ENCODE measurements at regions not wholly inside any gene's neighbourhood (a gene's known extent, or its start where the extent isn't known, plus 50 kb on each side); places are given as distances from the start of the nearest gene placed in this dataset.
A peak's percentile ranks its signal among the peaks of the same experiment; 100 is the strongest.
"Not testable (repeated sequence)": the region's sequence is repeated elsewhere in the genome, so short reads cannot be mapped to it uniquely, and the experiment has no call there.

DNA sequence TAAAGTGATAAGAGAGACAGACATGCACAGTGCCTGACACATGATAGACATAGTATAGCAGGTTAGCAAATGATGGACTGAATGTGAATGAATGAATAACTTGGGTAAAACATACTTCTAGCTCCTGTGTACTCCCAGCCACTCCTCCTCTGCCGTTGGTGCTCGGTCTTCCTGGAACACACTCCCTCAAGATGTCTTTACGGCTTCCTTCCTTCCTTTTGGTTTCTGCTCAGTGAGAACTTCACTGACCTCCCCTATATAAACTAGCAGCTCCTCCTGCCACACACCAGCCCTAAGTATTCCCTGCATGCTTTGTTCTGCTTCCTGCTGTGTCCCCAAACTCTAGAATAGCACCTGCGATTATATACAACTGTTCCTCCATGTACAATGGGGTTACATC, 50.2 kb downstream of the RAD54L2 start:
- no peak for DNase-seq (ENCODE audit: low read depth)

DNA sequence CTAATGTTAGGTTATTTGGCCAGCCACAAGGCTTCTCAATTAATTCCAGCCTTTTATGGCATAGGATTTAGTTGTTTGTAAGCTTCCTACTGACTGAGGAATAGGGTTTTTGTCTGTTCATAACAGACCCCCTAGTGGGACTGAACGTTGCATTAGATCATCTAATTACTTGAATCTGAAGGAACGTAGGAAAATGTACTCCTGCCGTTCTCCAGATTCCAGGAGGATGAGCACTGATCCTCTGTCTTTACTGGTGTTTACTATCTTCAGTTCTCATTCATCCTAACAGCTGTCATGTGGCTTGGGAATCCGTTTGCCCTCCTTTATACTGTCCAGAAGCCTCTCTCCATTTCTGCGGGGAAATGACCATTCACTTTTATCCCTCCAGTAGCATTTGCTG, 52.7 kb downstream of the RAD54L2 start:
- no peak for DNase-seq (ENCODE audit: low read depth)

DNA sequence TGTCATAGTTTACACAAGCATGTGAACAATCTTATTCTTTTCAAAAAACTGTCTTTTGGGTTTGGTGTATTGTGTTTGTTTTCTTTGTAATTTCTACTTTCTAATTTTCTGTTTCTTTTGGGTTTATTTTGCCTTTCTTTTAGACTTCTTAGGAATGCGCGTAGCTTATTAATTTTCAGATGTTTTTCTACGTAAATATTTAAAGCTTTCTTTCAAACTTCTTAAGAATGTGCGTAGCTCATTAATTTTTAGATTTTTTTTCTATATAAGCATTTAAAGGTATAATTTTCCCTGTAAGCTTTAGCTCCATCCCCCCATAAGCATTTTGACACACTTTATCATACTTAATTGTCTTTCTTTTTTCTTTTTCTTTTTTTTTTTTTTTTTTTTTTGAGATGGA, 55.2 kb downstream of the RAD54L2 start:
- no peak for DNase-seq (ENCODE audit: low read depth)

DNA sequence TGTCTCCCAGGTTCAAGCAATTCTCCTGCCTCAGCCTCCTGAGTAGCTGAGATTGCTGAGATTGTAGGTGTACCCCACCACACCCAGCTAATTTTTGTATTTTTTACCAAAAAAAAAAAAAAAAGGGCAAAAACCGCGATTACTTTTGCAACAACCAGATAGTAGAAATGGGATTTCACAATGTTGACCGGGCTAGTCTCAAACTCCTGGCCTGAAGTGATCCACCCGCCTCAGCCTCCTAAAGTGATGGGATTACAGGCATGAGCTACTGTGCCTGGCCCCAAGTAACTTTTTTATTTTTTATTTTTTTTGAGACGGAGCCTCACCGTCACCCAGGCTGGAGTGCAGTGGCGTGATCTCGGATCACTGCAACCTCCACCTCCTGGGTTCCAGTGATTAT, 61.1 kb downstream of the RAD54L2 start:
- DNase-seq (ENCODE audit: low read depth), result not testable (repeated sequence)

DNA sequence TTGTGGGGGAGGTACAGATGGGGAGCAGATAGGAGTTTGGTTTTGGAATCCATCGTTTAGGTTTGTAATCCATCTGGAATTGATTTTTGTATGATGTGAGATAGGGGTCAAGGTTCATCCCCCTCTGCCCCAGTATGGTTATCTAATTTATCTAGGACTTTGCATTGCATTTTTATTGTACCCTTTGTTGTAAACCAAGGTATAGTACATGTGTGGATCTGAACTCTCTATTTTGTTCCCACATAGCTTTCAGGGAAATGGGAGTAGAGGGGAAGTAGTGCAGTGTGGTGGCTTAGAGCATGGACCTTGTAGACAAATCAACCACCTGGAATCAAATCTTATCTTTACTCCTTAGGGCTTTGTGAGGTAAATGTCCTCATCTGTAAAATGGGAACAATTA, 65.7 kb downstream of the RAD54L2 start:
- no peak for DNase-seq (ENCODE audit: low read depth)

DNA sequence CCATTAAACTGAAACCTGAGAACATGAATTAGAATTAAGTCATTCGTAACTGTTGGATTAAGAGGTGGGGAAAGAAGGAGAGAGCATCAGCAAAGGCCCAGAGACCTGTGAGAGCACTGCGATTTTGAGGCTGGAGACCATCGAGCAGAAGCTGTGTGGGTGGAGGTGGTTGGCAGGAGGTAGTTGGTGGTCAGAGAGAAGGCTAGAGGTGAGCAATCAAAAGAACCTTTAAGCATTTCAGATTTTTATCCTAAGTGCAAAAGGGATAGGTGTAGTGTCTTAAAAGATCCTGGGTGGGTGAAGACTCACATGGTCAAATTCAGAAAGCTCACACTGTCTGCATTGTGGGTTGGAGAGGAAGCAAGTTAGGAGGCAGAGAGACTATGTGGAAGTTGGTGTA, 65.1 kb upstream of the TEX264 start:
- no peak for DNase-seq (ENCODE audit: low read depth)

DNA sequence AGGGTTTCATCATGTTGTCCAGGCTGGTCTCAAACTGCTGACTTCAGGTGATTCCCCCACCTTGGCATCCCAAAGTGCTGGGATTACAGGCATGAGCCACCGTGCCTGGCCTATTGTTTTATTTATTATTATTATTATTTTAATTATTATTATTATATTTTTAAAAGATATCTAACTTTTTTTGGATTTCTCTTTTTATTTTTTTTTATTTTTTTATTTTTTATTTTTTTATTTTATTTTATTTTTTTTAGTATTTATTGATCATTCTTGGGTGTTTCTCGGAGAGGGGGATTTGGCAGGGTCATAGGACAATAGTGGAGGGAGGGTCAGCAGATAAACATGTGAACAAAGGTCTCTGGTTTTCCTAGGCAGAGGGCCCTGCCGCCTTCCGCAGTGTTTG, 64.2 kb upstream of the TEX264 start:
- not testable (repeated sequence) for DNase-seq (ENCODE audit: low read depth)

DNA sequence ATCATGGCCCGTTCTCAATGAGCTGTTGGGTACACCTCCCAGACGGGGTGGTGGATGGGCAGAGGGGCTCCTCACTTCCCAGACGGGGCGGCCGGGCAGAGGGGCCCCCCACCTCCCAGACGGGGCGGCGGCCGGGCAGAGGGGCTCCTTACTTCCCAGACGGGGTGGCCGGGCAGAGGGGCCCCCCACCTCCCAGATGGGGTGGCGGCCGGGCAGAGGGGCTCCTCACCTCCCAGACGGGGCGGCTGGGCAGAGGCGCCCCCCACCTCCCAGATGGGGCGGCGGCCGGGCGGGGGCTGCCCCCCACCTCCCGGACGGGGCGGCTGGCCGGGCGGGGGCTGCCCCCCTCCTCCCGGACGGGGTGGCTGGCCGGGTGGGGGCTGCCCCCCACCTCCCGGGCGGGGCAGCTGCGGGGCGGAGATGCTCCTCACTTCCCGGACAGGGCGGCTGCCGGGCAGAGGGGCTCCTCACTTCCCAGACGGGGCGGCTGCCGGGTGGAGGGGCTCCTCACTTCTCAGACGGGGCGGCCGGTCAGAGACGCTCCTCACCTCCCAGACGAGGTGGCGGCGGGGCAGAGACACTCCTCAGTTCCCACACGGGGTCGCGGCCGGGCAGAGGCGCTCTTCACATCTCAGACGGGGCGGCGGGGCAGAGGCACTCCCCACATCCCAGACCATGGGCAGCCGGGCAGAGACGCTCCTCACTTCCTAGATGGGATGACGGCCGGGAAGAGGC, 63.3 kb upstream of the TEX264 start:
- DNase-seq (ENCODE audit: low read depth), result not testable (repeated sequence)

DNA sequence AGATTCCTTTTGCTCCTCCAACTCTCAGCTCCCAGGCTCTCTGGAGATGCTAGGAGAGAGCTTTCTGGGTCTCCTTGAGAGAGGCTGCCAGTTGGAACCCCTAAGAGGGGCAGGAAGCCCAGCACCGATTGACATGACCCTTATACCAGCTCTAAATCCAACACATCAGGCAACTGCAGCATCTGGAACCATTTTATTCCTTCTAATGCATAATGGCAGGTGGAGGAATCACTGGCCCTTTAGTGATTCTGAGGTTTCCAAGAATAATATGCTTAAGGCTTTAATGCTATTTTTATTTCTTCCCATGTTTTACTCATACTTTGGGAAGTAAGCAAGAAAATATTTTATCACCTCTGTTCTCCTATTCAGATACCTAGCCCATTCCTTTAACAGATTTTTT, 60.3 kb upstream of the TEX264 start:
- DNase-seq (ENCODE audit: low read depth), result no peak

DNA sequence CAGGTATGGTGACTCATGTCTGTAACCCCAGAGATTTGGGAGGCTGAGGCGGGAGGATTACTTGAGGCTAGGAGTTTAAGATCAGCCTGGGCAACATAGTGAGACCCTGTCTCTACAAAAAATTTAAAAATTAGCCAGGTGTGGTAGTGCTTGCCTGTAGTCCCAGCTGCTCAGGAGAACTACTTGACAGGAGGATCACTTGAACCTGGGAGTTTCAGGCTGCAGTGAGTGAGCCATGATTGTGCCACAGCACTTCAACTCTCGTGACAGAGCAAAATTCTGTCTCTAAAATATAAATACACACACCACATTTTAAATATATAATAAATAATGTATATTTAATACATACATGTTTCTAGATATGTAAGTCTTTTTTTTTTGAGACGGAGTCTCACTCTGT, 53.5 kb upstream of the TEX264 start:
- DNase-seq (ENCODE audit: low read depth), result no peak

DNA sequence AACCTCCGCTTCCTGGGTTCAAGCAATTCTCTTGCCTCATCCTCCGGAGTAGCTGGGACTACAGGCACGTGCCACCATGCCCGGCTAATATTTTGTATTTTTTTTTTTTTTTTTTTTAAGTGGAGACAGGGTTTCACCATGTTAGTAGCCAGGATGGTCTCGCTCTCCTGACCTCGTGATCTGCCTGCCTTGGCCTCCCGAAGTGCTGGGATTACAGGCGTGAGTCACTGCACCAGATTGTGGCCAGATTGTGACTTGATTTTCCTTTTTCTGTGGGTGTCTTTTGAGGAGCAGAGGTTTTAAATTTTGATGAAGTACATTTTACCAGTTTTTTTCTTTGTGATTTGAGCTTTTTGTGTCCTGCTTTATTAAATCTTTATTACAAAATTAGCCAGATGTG, 53.0 kb upstream of the TEX264 start:
- peak; percentile 4 for DNase-seq (ENCODE audit: low read depth)

DNA sequence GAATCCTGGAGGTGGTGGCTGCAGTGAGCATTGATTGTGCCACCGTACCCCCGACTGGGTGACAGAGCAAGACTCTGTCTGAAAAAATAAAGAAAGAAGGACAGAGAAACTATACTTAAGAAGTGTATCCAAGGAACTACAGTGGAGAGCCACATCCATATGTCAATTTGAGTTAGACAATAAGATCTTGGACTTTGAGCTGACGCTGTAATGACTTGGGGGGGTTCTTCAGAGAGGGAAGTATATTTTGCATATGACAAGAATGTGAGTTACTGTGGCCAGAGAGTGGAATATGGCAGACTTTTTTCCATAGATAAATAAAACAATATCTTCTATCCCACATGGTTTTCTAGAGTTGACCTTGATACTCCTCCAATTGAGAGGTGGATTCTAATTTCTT, 52.6 kb upstream of the TEX264 start:
- no peak for DNase-seq (ENCODE audit: low read depth)

DNA sequence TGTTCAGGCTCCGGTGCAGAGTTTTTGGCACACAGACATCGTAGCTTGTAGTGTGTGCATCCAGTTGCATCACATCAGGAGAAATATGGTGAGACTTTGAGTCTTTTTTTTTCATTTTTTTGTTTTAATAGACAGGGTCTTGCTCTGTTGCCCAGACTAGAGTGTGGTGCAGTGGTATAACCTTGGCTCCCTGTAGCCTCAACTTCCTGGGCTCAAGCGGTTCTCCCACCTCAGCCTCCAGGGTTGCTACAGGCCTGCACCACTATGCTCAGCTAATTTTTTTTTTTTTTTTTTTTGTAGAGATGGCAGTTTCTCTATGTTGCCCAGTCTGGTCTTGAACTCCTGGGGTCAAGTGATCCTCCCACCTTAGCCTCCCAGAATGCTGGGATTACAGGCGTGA, 51.1 kb upstream of the TEX264 start:
- DNase-seq (ENCODE audit: low read depth), result no peak

DNA sequence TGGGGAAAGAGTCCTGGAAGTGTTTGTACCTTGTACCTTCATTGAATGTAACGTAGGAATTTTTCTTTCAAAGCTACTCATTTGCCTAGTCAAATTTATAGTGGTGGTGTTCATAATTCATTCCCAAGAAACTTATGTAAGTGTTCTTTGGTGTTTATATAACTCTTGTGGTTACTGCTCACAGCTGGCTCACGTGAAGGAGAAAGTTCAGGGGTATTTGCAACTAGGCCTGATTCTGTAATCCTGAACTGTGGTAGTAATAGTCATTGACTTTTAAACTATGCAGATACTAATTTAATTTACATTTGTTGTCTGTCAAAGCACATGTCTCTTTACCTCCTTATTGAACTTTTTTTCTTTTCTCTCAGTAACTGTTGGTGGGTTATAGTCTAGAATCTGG, 50.5 kb upstream of the TEX264 start:
- DNase-seq (ENCODE audit: low read depth), result peak; percentile 14

DNA sequence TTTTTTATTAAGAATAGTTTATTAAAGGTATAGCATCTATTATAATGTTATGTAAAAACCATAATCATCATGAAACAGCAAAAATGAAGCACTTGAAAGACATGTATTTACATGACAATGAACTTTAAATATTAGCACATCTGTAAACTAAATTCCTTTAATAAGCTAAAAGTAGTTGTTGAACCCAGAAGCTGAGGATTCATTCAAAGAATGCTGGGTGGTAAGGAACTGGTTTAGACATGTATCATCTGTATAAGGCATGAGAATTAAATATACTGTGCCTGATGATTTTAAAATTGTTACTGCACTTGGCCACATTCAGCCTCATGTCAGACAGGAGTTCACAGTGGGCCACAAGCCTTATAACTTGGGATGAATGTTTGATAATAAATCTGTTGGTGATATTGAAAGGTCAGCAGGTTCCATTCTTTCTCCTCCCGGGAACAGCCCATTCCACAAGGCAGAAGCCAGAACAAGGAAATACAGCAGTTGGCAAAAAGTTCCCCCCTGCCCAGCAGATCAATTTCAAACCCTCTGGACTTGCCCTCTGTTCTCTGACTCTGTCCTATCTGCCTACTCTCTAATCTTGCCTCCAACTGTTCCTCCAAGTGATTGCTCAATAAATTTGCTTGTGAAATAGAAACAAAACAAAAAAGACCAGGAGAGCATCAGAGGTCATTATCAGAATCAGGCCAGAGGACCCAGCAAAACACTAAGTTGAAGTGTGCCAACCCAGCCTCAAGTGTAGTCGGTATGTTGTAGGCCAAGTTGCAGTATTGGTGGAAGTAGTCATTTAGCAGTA, 49.8 kb upstream of the TEX264 start:
- DNase-seq (ENCODE audit: low read depth), result peak; percentile 8
